ENCODE measurements at regions not wholly inside any gene's neighbourhood (a gene's known extent, or its start where the extent isn't known, plus 50 kb on each side); places are given as distances from the start of the nearest gene placed in this dataset.

GRCh38 chr10:125424191-125424847 is 258.6 kb downstream of the TEX36 start:
- no peak for TF ChIP-seq MYC (IDR thresholded peaks at IDR 0.05; ENCODE audit: low read depth, low read length)
- TF ChIP-seq, protein P1, sequence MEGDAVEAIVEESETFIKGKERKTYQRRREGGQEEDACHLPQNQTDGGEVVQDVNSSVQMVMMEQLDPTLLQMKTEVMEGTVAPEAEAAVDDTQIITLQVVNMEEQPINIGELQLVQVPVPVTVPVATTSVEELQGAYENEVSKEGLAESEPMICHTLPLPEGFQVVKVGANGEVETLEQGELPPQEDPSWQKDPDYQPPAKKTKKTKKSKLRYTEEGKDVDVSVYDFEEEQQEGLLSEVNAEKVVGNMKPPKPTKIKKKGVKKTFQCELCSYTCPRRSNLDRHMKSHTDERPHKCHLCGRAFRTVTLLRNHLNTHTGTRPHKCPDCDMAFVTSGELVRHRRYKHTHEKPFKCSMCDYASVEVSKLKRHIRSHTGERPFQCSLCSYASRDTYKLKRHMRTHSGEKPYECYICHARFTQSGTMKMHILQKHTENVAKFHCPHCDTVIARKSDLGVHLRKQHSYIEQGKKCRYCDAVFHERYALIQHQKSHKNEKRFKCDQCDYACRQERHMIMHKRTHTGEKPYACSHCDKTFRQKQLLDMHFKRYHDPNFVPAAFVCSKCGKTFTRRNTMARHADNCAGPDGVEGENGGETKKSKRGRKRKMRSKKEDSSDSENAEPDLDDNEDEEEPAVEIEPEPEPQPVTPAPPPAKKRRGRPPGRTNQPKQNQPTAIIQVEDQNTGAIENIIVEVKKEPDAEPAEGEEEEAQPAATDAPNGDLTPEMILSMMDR (IDR thresholded peaks at IDR 0.05; ENCODE audit: extremely low read depth in 1 of 2, insufficient read depth in 1 of 2, low read depth in 1 of 2, low read length in 2 of 2): no peak
- TF ChIP-seq MAX (IDR thresholded peaks at IDR 0.05; ENCODE audit: insufficient read depth, insufficient read length): no peak
- FAIRE-seq (no peak), DNase-seq (ENCODE audit: low read depth, low spot score) (no peak)
- ChIA-PET POLR2A (no interaction called here), CTCF (no interaction called here)
- H3K9me3 ChIP-seq (replicated peaks; ENCODE audit: control insufficient read depth, insufficient read depth, low read length): no peaks in the 10 kb centered on the region
- no peaks in the 10 kb centered on the region for H3K27me3 ChIP-seq (ENCODE audit: control insufficient read depth in 2 of 2, insufficient read depth in 2 of 2, low read length in 2 of 2)
- no peak overlapping the region for H3K9ac ChIP-seq (replicated peaks; ENCODE audit: extremely low read depth, insufficient read depth, low read length)
- no peak overlapping the region for H3K4me3 ChIP-seq (replicated peaks in 1 of 3; ENCODE audit: insufficient read depth in 1 of 3, low read depth in 1 of 3, low read length in 3 of 3)
- H4K20me1 ChIP-seq (replicated peaks; ENCODE audit: control insufficient read depth, extremely low read depth, insufficient read depth, low read length): no peaks in the 10 kb centered on the region
- no peaks in the 10 kb centered on the region for H3K36me3 ChIP-seq (ENCODE audit: control insufficient read depth in 2 of 2, extremely low read depth in 1 of 2, insufficient read depth in 2 of 2, low read length in 2 of 2)
- H3K9me1 ChIP-seq (replicated peaks; ENCODE audit: control insufficient read depth, extremely low read depth, insufficient read depth, low read length): no peaks in the 10 kb centered on the region
- no TSS peak for BruUV-seq (replicated peaks)
- dilution Hi-C loops (cut with MboI; ENCODE audit: extremely low pct_ligation_motif_present, low sequenced_read_pairs) (no loop called here), intact Hi-C loops (cut with micrococcal nuclease) (no loop called here)
- H3K79me2 ChIP-seq (ENCODE audit: control insufficient read depth, insufficient read depth, low read length): no peaks in the 10 kb centered on the region
- no peak overlapping the region for H3K4me2 ChIP-seq (ENCODE audit: insufficient read depth, low read length)
- H2AFZ ChIP-seq (ENCODE audit: low read depth, low read length): no peak overlapping the region
- H3K4me1 ChIP-seq (ENCODE audit: control insufficient read depth, extremely low read depth, insufficient read depth, low read length): no peaks in the 10 kb centered on the region
- no peak overlapping the region for H3K27ac ChIP-seq (ENCODE audit: insufficient read depth, low read depth, low read length)

DNA sequence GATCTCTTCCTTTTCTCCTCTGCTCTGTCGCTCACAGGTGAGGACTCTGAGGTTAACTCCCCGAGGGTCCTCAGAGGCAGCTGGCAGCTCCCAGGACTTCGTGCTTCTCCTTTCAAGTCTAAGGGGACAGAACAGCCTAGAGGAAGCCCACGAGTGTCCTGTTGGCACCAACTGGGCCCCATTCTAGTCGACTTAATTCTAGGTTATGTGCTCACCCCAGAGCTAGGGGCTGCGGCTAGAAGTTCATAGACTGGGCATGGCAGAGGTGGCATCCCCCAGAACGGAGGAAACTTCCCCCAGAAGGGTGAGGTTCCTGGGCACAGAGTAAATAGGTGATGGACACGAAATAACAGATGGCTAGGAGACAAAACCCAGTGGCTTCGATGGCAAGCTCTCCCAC is 259.4 kb downstream of the TEX36 start:
- Histone ChIP-seq H3K36me3 (ENCODE audit: control insufficient read depth in 2 of 2, extremely low read depth in 1 of 2, insufficient read depth in 2 of 2, low read length in 2 of 2) (no peaks in the 10 kb centered on the region), H3K9ac (replicated peaks; ENCODE audit: extremely low read depth, insufficient read depth, low read length) (no peak overlapping the region), H3K4me1 (ENCODE audit: control insufficient read depth, extremely low read depth, insufficient read depth, low read length) (no peaks in the 10 kb centered on the region), H3K9me1 (replicated peaks; ENCODE audit: control insufficient read depth, extremely low read depth, insufficient read depth, low read length) (no peaks in the 10 kb centered on the region), H2AFZ (ENCODE audit: low read depth, low read length) (no peak overlapping the region), H3K27me3 (ENCODE audit: control insufficient read depth in 2 of 2, insufficient read depth in 2 of 2, low read length in 2 of 2) (no peaks in the 10 kb centered on the region), H3K27ac (ENCODE audit: insufficient read depth, low read depth, low read length) (no peak overlapping the region), H3K79me2 (ENCODE audit: control insufficient read depth, insufficient read depth, low read length) (no peaks in the 10 kb centered on the region), H3K9me3 (replicated peaks; ENCODE audit: control insufficient read depth, insufficient read depth, low read length) (no peaks in the 10 kb centered on the region), H3K4me2 (ENCODE audit: insufficient read depth, low read length) (no peak overlapping the region), H4K20me1 (replicated peaks; ENCODE audit: control insufficient read depth, extremely low read depth, insufficient read depth, low read length) (no peaks in the 10 kb centered on the region), H3K4me3 (replicated peaks in 1 of 3; ENCODE audit: insufficient read depth in 1 of 3, low read depth in 1 of 3, low read length in 3 of 3) (no peak overlapping the region)
- DNase-seq (ENCODE audit: low read depth, low spot score) (no peak), FAIRE-seq (no peak)
- TF ChIP-seq EZH2 (IDR thresholded peaks at IDR 0.05; ENCODE audit: borderline replicate concordance, low read depth, low read length, severe bottlenecking) (no peak), POLR2AphosphoS5 (IDR thresholded peaks at IDR 0.05; ENCODE audit: insufficient read depth, low read depth, low read length) (no peak)
- dilution Hi-C loops (cut with MboI; ENCODE audit: extremely low pct_ligation_motif_present, low sequenced_read_pairs): no loop called here
- no TSS peak for BruUV-seq (replicated peaks)
- ChIA-PET POLR2A (no interaction called here), CTCF (no interaction called here)
- intact Hi-C loops (cut with micrococcal nuclease): no loop called here
